Nephron progenitor cell (in vitro differentiated cells): ENCODE measurements at regions not wholly inside any gene's neighbourhood (a gene's known extent, or its start where the extent isn't known, plus 50 kb on each side); places are given as distances from the start of the nearest gene placed in this dataset.

ENCODE experiments used
- DNase-seq: peaks from one replicate; pipeline ENCODE4 v3.0.0; 2021
- H3K27ac Mint-ChIP-seq: 2 replicates; pipeline ENCODE4 v1.8.0; 2021; ENCODE audit warnings: mild to moderate bottlenecking, moderate library complexity, mixed read lengths
- H3K27me3 Mint-ChIP-seq: 2 replicates; pipeline ENCODE4 v1.8.0; 2021; ENCODE audit warnings: mild to moderate bottlenecking, low read depth, mixed read lengths; ENCODE audit not compliant: poor library complexity
- H3K36me3 Mint-ChIP-seq: 2 replicates; pipeline ENCODE4 v1.8.0; 2021; ENCODE audit warnings: low read depth, mixed read lengths
- H3K4me1 Mint-ChIP-seq: 2 replicates; pipeline ENCODE4 v1.8.0; 2021; ENCODE audit warnings: mixed read lengths
- H3K4me3 Mint-ChIP-seq: 2 replicates; pipeline ENCODE4 v1.8.0; 2021; ENCODE audit warnings: mild to moderate bottlenecking, moderate library complexity, mixed read lengths
- H3K9me3 Mint-ChIP-seq: 2 replicates; pipeline ENCODE4 v1.8.0; 2021; ENCODE audit warnings: mild to moderate bottlenecking, moderate library complexity, mixed read lengths
- TF ChIP-seq, protein P1 (sequence below): fragments of 200-600 bp; sonication (generic); IDR thresholded peaks from 2 replicates; pipeline ENCODE4 v1.5.0; 2021; ENCODE audit warnings: antibody characterized with exemption

DNA sequence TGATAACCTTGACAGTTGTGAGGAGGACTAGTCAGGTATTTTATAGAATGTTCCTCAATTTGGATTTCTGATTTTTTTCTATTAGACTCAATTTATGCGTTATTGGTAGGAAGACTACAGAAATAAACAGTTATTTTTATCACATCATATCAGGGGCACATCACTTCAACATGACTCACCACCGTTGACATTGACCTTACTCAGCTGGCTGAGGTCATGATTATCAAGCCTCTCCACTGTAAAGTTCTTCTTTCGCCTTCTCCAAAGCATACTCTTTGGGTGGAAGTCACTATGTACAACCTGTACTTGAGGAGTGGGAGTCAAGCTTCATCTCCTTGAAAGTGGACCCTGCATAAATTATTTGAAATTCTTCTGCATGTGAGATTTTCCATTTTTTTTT lies 194.3 kb upstream of the IGFBP3 start:
- Mint-ChIP-seq H3K4me3 (no peak overlapping the region), H3K36me3 (no peaks in the 10 kb centered on the region), H3K27me3 (peaks cover 7% of the 10 kb centered on the region), H3K27ac (no peak overlapping the region), H3K4me1 (no peaks in the 10 kb centered on the region), H3K9me3 (peaks cover 2% of the 10 kb centered on the region)
- TF ChIP-seq, protein P1, sequence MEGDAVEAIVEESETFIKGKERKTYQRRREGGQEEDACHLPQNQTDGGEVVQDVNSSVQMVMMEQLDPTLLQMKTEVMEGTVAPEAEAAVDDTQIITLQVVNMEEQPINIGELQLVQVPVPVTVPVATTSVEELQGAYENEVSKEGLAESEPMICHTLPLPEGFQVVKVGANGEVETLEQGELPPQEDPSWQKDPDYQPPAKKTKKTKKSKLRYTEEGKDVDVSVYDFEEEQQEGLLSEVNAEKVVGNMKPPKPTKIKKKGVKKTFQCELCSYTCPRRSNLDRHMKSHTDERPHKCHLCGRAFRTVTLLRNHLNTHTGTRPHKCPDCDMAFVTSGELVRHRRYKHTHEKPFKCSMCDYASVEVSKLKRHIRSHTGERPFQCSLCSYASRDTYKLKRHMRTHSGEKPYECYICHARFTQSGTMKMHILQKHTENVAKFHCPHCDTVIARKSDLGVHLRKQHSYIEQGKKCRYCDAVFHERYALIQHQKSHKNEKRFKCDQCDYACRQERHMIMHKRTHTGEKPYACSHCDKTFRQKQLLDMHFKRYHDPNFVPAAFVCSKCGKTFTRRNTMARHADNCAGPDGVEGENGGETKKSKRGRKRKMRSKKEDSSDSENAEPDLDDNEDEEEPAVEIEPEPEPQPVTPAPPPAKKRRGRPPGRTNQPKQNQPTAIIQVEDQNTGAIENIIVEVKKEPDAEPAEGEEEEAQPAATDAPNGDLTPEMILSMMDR, result no peak
- no peak for DNase-seq

DNA sequence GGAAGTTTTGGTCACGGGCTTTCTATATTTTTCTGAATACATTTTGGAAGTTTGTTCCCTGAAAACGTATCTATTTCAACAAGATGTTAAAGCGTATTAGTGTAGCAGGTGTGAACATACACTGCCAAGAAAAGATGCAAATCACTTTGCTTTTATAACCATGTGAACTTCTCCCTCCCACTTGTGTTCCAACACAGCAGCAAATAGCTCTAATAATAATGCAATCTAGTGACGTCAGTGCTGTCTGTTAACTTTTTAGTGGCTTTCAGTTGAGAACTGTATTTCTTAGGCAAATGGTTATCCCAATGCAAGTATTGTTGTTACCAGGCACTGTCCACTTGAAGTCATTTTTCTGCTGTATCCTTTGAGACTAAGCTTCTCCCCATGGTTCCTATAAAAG lies 188.4 kb upstream of the IGFBP3 start:
- no peak overlapping the region for H3K4me3 Mint-ChIP-seq
- no peak for DNase-seq
- no peaks in the 10 kb centered on the region for H3K4me1 Mint-ChIP-seq
- TF ChIP-seq, protein P1, result no peak
- H3K9me3 Mint-ChIP-seq, result peaks cover 3% of the 10 kb centered on the region
- peaks cover 4% of the 10 kb centered on the region for H3K27me3 Mint-ChIP-seq
- H3K27ac Mint-ChIP-seq, result no peak overlapping the region
- no peaks in the 10 kb centered on the region for H3K36me3 Mint-ChIP-seq

DNA sequence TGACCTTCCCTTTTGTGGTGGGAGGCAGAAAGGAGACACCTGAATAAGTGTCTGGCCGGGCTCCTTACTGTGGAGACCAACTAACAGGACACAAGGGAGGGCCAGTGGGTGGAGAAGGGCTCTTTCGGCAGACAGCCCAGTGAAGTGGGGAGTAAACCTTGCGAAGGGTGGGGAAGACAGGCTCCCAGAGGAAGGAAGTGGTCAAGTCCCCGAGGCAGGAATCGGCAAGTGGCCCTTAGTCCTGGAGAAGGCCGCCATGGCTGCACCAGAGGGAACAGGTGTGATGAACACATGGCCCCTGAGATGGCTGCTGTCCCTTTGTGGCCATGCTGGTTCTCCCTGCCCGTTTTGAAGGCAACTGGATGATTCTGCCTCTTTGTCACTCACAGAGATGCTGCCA lies 187.2 kb upstream of the IGFBP3 start:
- H3K4me3 Mint-ChIP-seq, result no peak overlapping the region
- H3K9me3 Mint-ChIP-seq, result peaks cover 3% of the 10 kb centered on the region
- DNase-seq, result no peak
- H3K27ac Mint-ChIP-seq, result no peak overlapping the region
- peaks cover 4% of the 10 kb centered on the region for H3K27me3 Mint-ChIP-seq
- H3K36me3 Mint-ChIP-seq, result no peaks in the 10 kb centered on the region
- TF ChIP-seq, protein P1, result no peak
- no peaks in the 10 kb centered on the region for H3K4me1 Mint-ChIP-seq

DNA sequence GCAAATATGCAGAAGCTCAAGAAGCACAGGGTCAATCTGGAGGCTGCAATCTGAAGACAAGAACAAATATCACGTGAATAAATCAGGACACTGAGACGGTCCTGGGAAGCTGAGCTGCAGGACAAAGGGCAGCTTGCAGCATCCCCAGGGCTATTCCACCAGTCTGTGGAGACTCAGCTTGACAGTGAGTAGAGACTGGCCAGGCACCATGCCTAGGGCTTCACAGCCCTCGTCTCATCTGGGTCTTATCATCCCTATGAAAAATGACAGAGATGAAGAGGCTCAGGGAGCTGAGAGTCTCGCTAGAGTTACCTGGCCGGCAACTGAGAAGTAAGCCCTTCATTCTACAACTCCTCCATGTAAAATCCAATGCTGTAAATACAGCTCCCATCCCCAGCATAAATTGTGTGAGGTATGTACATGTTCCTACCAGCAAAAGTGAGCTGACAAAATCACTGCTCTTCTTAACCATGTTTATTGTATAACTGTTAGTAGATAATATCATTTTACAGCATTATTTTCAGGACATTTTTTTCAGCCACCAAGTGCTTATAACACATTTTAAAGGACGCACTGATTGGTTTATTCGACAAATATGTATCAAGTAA lies 186.6 kb upstream of the IGFBP3 start:
- Mint-ChIP-seq H3K4me3 (no peak overlapping the region), H3K4me1 (no peaks in the 10 kb centered on the region), H3K36me3 (no peaks in the 10 kb centered on the region), H3K9me3 (peaks cover 3% of the 10 kb centered on the region), H3K27ac (no peak overlapping the region), H3K27me3 (peaks cover 4% of the 10 kb centered on the region)
- TF ChIP-seq, protein P1, result no peak
- no peak for DNase-seq

DNA sequence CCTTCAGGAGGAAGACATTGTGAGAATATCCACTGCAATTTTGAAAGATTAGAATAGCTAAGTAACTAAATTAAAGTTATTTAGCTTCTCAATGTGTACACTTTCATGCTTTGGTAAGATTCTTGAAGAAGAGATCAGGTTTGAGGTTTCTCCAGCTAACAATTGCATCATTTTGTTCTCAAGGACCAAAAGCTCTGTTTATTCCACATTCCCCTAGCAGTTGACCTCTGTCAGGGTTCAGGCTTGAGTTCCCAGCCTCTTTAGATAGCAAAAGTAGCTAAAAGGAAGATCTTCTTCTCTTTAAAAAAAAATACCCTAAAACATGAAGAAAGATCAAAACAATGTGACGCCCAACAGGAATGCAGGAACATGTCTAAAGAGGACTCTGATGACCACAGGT lies 179.4 kb upstream of the IGFBP3 start:
- Mint-ChIP-seq H3K4me1 (no peaks in the 10 kb centered on the region), H3K27me3 (peaks cover 5% of the 10 kb centered on the region), H3K36me3 (no peaks in the 10 kb centered on the region), H3K27ac (no peak overlapping the region), H3K4me3 (no peak overlapping the region), H3K9me3 (no peaks in the 10 kb centered on the region)
- DNase-seq, result no peak
- TF ChIP-seq, protein P1, result no peak

DNA sequence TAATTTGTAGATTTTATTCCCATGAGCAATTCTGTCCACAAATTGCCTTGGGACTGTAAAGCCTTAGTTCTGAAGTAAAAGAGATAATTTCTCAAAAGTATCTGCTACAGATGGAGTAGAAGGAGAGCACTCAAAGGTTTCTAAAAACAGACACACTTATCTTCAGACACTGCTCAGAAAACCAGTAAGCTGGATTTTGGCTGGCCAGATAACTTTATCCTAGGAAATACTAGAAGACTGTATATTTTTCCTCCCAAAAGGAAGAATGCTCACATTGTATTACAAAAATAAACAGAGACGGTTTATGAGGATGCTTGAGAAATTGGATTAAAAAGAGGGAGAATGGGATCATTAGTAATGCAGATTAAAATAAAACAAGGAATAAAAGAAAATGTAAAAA lies 178.0 kb upstream of the IGFBP3 start:
- H3K4me1 Mint-ChIP-seq, result no peaks in the 10 kb centered on the region

More for the DNA sequence above, 178.0 kb upstream of the IGFBP3 start:
- H3K27me3 Mint-ChIP-seq, result peaks cover 5% of the 10 kb centered on the region
- no peaks in the 10 kb centered on the region for H3K36me3 Mint-ChIP-seq
- no peak for DNase-seq
- no peak overlapping the region for H3K4me3 Mint-ChIP-seq
- no peak overlapping the region for H3K27ac Mint-ChIP-seq
- no peaks in the 10 kb centered on the region for H3K9me3 Mint-ChIP-seq
- TF ChIP-seq, protein P1, result no peak
